Testis (tissue), 2 donors: ENCODE measurements at regions not wholly inside any gene's neighbourhood (a gene's known extent, or its start where the extent isn't known, plus 50 kb on each side); places are given as distances from the start of the nearest gene placed in this dataset.

Experiments
- DNase-seq: peaks from one replicate; pipeline ENCODE4 v3.0.0-alpha.2; 2019
- H3K27ac ChIP-seq, 2 donors: fragments of 200-600 bp; sonication (generic); one replicate each; pipeline ENCODE4 v1.5.1; 2019
- H3K27me3 ChIP-seq: fragments of 200-600 bp; sonication (generic); one replicate; pipeline ENCODE4 v1.5.1; 2019
- H3K36me3 ChIP-seq: fragments of 200-600 bp; sonication (generic); one replicate; pipeline ENCODE4 v1.5.1; 2017; ENCODE audit warnings: low read depth; ENCODE audit errors: missing control alignments
- H3K4me1 ChIP-seq: fragments of 200-600 bp; sonication (generic); one replicate; pipeline ENCODE4 v1.5.1; 2019
- H3K4me3 ChIP-seq, 2 donors: fragments of 200-600 bp; sonication (generic); one replicate each; pipeline ENCODE4 v1.5.1; 2017 to 2019
- H3K9me3 ChIP-seq: fragments of 200-600 bp; sonication (generic); one replicate; pipeline ENCODE4 v1.5.1; 2017
- CTCF ChIP-seq, 3 experiments: fragments of 450-650 bp in 2 of 3; fragments of 200-600 bp in 1 of 3; sonication (generic) in 1 of 3; IDR thresholded peaks; one replicate each; pipeline ENCODE4 v1.5.1; 2016 to 2019; ENCODE audit warnings: antibody characterized with exemption in 3 of 3, mild to moderate bottlenecking in 2 of 3, moderate library complexity in 1 of 3
- POLR2A ChIP-seq: fragments of 450-650 bp; IDR thresholded peaks from one replicate; pipeline ENCODE4 v1.6.1; 2017; ENCODE audit warnings: antibody characterized with exemption, mild to moderate bottlenecking, moderate library complexity
- WGBS, 2 donors: methylation state at CpG; one replicate each; pipeline ENCODE4 v1.1.5; 2018; 5-methylcytosine and 5-hydroxymethylcytosine counted together
- intact Hi-C: fragments of 100-400 bp; cut with DNase I; formaldehyde crosslinking; loops from one replicate; pipeline ENCODE4 v1.15.1; 2023; ENCODE audit warnings: low total_unique reads

GRCh38 chr10:31751051-31751737 lies 177.4 kb downstream of the ARHGAP12 start:
- Histone ChIP-seq H3K4me3 (no peak overlapping the region), H3K36me3 (no peaks in the 10 kb centered on the region), H3K9me3 (no peaks in the 10 kb centered on the region), H3K27ac (no peak overlapping the region), H3K4me1 (peaks cover 22% of the 10 kb centered on the region), H3K27me3 (no peaks in the 10 kb centered on the region)
- DNase-seq = no peak
- intact Hi-C loops = no loop called here
- no peak for TF ChIP-seq POLR2A
- TF ChIP-seq CTCF (IDR thresholded peaks at IDR 0.05) = no peak
- whole genome bisulfite sequencing, 2 donors = 59 to 69% methylated on average over 7 of the region's 7 CpGs

GRCh38 chr10:31749981-31750840 lies 178.4 kb downstream of the ARHGAP12 start:
- no peak overlapping the region for H3K4me3 ChIP-seq
- peak; percentile 58 for DNase-seq
- no peak for TF ChIP-seq POLR2A
- TF ChIP-seq CTCF (IDR thresholded peaks at IDR 0.05) = no peak
- no peaks in the 10 kb centered on the region for H3K27me3 ChIP-seq
- no peak overlapping the region for H3K27ac ChIP-seq
- H3K36me3 ChIP-seq = no peaks in the 10 kb centered on the region
- peaks cover 20% of the 10 kb centered on the region for H3K4me1 ChIP-seq
- H3K9me3 ChIP-seq = no peaks in the 10 kb centered on the region
- intact Hi-C loops = no loop called here
- 41 to 57% methylated on average over 17 to 28 of the region's 28 CpGs for WGBS, 2 donors

- WGBS, 2 donors = 77 to 86% methylated on average over 13 of the region's 13 CpGs
- Histone ChIP-seq H3K4me3 (no peak overlapping the region), H3K27me3 (no peaks in the 10 kb centered on the region), H3K9me3 (no peaks in the 10 kb centered on the region), H3K36me3 (no peaks in the 10 kb centered on the region), H3K27ac (no peak overlapping the region), H3K4me1 (peaks cover 15% of the 10 kb centered on the region)
- no peak for DNase-seq
- intact Hi-C loops = no loop called here
- TF ChIP-seq POLR2A = no peak
- TF ChIP-seq CTCF (IDR thresholded peaks at IDR 0.05) = no peak
These were observed 179.3 kb downstream of the ARHGAP12 start for GRCh38 chr10:31749301-31749700.

GRCh38 chr10:31745612-31746376 lies 182.8 kb downstream of the ARHGAP12 start:
- Histone ChIP-seq H3K27ac (no peak overlapping the region), H3K4me1 (peaks cover 15% of the 10 kb centered on the region), H3K27me3 (no peaks in the 10 kb centered on the region), H3K9me3 (no peaks in the 10 kb centered on the region), H3K36me3 (no peaks in the 10 kb centered on the region), H3K4me3 (no peak overlapping the region)
- TF ChIP-seq POLR2A = no peak
- TF ChIP-seq CTCF (IDR thresholded peaks at IDR 0.05) = no peak
- intact Hi-C loops = no loop called here
- no peak for DNase-seq
- WGBS, 2 donors = 82 to 84% methylated on average over 5 to 9 of the region's 9 CpGs
